BJ (cell line): ENCODE measurements at regions not wholly inside any gene's neighbourhood (a gene's known extent, or its start where the extent isn't known, plus 50 kb on each side); places are given as distances from the start of the nearest gene placed in this dataset.

ENCODE experiments used
- CTCF ChIA-PET: fragments of 350-600 bp; formaldehyde crosslinking; extraction: SDS; loops from one replicate; lab custom pipeline; 2021; ENCODE audit warnings: antibody characterized with exemption, inconsistent platforms; lab: Yijun Ruan, JAX
- POLR2A ChIA-PET: fragments of 300-600 bp; sonication (Branson Sonifier 250); formaldehyde crosslinking; extraction: SDS; loops from one replicate; lab custom pipeline; 2021; ENCODE audit warnings: antibody characterized with exemption; lab: Charles Lee
- DNase-seq: peaks from one replicate; pipeline ENCODE4 v3.0.0-alpha.2; 2011; ENCODE audit warnings: low read depth
- H3K27me3 ChIP-seq: 2 replicates; pipeline ENCODE4 v1.6.0; 2011; ENCODE audit warnings: low read length; ENCODE audit not compliant: control insufficient read depth, insufficient read depth
- H3K36me3 ChIP-seq: 2 replicates; pipeline ENCODE4 v1.5.1; 2011; ENCODE audit warnings: low read length; ENCODE audit not compliant: control insufficient read depth, insufficient read depth
- H3K4me3 ChIP-seq: 2 replicates; pipeline ENCODE4 v1.5.1; 2011; ENCODE audit warnings: low read depth, mild to moderate bottlenecking, control low read depth, low read length
- CTCF ChIP-seq: IDR thresholded peaks from 2 replicates; pipeline ENCODE4 v1.5.1; 2011; ENCODE audit warnings: low read depth, mild to moderate bottlenecking, control low read depth, inconsistent platforms, low read length, moderate library complexity; ENCODE audit not compliant: insufficient read depth

DNA sequence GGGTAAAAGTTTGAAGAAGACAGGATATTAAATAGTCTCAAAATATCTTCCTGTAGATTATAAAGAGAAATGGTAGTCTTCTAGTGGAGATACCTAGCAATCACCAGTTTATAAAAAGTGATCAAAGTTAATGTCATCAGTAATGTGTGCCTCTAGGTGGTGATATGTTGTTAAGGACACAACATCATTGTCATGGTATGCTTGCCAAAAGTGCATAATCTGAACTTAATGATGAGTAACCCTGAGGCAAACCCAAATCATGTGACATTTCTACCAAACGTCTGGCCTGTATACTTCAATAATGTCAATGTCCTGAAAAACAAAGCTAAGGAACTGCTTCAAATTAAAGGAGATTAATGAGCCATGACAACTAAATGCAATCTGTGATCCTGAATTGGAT, 214.7 kb downstream of the PHLDA1 start:
- ChIA-PET POLR2A (interaction anchor here (0.6 kb wide), 1 partner anchor 305 kb away, joined by 3 read pairs; the partner anchor contains the start of gene KRR1), CTCF (interaction anchor here (0.6 to 2.0 kb wide), 3 partner anchors 108 to 214 kb away, joined by 3 to 10 read pairs (median 3); partner anchors contain the start of gene PHLDA1)
- H3K36me3 ChIP-seq = no peaks in the 10 kb centered on the region
- H3K4me3 ChIP-seq = no peak overlapping the region
- H3K27me3 ChIP-seq = no peaks in the 10 kb centered on the region
- no peak for DNase-seq
- no peak for TF ChIP-seq CTCF

DNA sequence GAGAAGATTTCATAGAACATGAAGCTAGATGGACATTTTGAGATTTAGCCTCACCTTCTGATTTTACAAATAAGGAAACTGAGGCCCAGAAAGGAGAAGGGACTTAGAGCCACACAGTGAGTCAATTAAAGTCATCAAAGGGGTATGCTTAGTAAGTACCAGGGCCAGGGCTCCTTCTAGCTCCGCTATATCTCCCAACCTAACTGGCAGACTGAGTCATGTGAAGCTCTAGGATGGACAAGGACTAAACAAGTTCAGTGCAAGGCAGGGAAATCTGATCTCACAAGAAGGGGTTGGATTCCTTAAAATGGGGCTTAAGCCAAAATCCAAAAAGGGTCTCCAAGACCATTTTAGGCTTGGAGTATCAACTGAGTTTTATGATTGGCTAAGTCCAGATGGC, 215.8 kb downstream of the PHLDA1 start:
- Histone ChIP-seq H3K4me3 (no peak overlapping the region), H3K27me3 (no peaks in the 10 kb centered on the region), H3K36me3 (no peaks in the 10 kb centered on the region)
- POLR2A ChIA-PET = no interaction called here
- DNase-seq = no peak
- CTCF ChIA-PET = interaction anchor here (0.8 to 2.0 kb wide), 3 partner anchors 33 to 215 kb away, joined by 3 to 10 read pairs (median 4); partner anchors contain the start of gene PHLDA1
- no peak for TF ChIP-seq CTCF

GRCh38 chr12:75814851-75815754, 216.5 kb downstream of the PHLDA1 start:
- TF ChIP-seq CTCF = no peak
- Histone ChIP-seq H3K4me3 (no peak overlapping the region), H3K27me3 (no peaks in the 10 kb centered on the region), H3K36me3 (no peaks in the 10 kb centered on the region)
- peak; percentile 91 for DNase-seq
- ChIA-PET CTCF (interaction anchor here (0.6 to 2.0 kb wide), 3 partner anchors 34 to 216 kb away, joined by 3 to 10 read pairs (median 4); partner anchors contain the start of gene PHLDA1), POLR2A (no interaction called here)

GRCh38 chr12:75813072-75813471, 218.5 kb downstream of the PHLDA1 start:
- no peaks in the 10 kb centered on the region for H3K36me3 ChIP-seq
- DNase-seq = no peak
- H3K4me3 ChIP-seq = no peak overlapping the region
- no peaks in the 10 kb centered on the region for H3K27me3 ChIP-seq
- no peak for TF ChIP-seq CTCF
- ChIA-PET POLR2A (no interaction called here), CTCF (interaction anchor here (0.8 to 1.4 kb wide), 2 partner anchors 30 to 253 kb away, joined by 3 to 4 read pairs; no protein-coding TSS in a partner anchor)
